GM18511 (cell line): ENCODE measurements at regions not wholly inside any gene's neighbourhood (a gene's known extent, or its start where the extent isn't known, plus 50 kb on each side); places are given as distances from the start of the nearest gene placed in this dataset.
A peak's percentile ranks its signal among the peaks of the same experiment; 100 is the strongest.
"Not testable (repeated sequence)": the region's sequence is repeated elsewhere in the genome, so short reads cannot be mapped to it uniquely, and the experiment has no call there.

Source experiments
- ATAC-seq: cut with Tn5 transposase; IDR thresholded peaks from one replicate; pipeline ENCODE4 v1.9.1; 2021; ENCODE audit warnings: mild to moderate bottlenecking, moderate library complexity; ENCODE audit not compliant: unreplicated experiment

GRCh38 chr1:221867003-221867402 is 125.1 kb upstream of the DUSP10 start:
- no peak for ATAC-seq

DNA sequence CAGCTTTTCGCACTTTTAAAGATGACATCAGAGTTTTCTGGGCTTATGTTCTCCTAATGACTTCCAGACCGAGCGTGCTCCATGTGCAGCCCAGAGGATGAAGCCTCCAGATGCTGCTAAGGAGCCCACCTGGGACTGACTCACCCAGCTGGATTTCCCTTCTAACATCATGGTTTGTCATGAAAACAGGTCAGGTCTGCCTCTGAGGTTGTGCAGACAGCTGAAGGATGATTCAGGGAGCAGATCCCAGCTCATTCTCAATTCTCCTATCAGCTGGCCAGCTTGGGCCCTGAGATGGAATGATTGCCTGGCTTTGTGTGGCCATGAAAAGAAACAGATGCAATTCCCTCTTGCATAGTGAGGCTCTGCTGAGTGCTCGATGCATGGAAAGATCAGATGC is 123.9 kb upstream of the DUSP10 start:
- ATAC-seq: no peak

DNA sequence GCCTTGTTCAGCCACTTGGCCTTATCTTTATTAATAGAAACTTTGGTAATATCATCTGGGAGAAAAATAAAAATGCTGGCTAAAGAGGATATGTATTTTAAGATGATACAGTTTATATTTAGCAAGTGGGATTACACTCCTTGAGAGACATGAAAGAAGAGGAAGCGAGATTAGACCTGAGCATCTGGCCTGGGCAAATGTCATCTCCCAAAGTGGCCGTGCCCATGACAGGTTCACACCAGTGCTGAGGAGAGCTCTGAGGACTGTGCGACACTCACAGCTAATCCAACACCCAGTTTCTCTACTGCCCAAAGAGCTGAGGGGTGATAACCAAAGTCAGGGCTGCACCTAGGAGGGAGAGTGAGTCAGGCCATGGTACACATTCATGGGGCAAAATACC is 121.7 kb upstream of the DUSP10 start:
- no peak for ATAC-seq

DNA sequence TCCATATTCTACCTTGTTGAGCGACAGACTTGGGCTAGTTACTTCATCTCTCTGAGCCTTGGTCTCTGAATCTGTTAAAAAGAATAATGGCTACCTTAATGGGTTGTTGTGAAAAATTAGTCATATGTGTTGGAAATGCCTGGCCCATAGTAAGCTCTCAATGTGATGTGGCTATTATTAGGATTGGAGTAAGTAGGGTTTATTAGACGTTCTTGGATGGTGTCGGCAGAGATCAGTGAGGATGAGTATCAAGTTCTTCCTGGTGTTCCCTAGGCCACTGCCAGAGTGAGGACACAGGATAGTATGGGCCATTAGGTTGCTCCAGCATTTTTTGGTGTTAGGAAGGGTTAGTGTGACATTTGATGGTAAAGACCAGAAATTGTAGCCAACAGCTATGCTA is 121.1 kb upstream of the DUSP10 start:
- ATAC-seq: no peak

DNA sequence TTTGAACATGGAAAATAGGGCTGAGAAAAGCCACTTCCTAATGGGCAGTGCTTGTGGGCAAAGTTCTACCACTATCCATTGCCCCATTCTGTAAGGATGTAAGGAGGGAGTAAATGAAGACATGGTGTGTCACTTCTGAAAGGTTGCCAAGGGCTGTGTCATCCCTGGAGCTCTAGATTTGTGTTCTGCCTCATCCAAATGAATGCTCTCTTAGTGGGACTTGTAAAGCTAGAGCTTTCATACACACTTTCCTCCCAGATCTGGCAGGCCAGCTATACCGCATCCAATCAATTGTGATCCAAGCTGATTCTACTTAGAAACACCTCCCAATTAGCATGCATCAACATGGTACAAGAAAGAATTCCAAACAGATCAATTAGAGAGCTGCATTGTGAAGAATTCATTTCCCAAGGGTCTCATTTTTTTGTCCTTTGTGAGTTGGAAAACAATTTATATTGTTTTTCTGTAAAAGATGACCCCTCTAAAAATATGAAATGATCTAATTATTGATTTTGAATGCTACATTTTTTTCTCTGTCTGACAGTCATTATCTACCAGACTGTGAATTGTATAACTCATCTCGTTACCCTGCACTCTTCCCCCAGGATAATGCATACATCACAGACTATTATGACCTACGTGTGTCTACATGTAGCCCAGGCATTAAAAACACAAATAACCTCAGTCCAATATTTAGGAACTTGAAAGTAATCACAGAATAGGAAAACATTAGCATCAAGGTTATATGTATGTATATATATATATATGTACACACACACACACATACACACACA is 117.1 kb upstream of the DUSP10 start:
- ATAC-seq: no peak

- ATAC-seq: not testable (repeated sequence)
These were observed 115.2 kb upstream of the DUSP10 start for GRCh38 chr1:221857094-221857444.

DNA sequence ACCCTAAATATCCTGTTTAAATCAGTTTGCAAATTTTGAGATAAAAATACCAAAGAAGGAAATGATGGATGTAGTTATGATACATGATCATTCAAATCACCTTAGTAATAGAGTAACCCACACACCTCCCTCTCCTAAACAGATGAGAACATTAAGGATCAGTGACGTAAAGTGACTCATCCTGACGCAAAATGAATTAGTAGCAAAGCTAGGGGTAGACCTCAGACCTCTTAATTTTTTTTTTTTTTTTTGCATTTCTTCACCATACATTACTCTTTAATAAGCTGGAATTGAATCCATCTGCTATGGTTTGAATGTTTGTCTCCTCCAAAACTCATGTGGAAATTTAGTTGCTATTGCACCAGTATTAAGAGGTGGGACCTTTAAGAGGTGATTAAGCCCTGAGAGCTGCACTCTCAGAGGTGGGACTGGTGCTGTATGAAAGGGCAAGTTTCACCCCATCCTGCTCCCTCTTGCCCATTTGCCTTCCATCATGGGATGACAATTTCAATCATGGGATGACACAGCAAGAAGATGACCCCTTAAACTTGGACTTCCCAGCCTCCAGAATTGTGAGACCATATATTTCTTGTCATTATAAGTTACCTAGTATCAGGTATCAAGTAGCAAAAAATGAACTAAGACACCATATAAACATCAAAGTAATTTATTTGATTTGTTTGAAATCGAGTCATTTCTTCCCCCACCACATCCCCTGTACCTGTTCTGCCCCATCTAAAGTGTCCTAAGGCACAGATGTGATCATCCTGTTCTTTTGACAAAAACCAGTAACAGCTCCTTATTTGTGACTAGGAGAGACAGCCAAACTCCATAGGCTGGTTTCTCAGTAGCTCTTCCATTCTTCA is 114.6 kb upstream of the DUSP10 start:
- no peak for ATAC-seq

DNA sequence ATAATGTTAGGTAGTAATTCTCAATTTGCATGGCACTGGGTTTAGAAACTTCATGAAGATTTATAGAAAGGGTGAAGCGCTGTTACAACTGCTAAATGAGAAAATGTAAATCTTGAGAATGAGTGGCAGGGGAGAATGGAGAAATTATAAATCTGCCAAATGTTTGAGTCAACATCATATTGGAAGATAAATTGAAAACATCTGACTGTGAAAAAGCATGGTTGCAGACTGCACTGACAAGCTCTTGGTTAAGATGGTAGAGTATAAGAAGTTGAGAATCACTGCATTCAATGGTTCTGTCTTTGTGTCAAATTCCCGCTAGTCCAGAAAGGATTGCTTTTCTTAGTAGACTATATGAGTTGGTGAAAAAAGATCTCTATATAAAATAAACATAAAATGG is 113.3 kb upstream of the DUSP10 start:
- no peak for ATAC-seq

DNA sequence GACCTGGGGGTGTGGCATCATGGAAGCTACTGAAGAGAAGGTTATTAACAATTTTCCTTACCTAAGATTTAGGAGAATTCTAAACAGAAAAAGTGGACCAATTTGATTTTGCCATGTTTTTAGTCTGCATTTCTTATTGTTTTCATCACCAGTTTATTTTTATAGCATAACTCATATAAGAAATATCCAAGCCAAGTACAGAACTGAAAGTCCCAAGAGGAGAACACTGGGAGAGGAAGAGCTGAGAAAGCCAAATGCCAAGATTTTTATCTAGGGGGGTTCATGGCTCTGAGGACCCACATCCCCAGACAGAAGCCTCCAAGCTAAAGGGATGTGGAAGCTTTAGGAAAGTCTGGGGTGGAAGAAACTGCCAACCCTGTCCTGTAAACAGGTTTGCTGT is 109.4 kb upstream of the DUSP10 start:
- ATAC-seq: no peak

DNA sequence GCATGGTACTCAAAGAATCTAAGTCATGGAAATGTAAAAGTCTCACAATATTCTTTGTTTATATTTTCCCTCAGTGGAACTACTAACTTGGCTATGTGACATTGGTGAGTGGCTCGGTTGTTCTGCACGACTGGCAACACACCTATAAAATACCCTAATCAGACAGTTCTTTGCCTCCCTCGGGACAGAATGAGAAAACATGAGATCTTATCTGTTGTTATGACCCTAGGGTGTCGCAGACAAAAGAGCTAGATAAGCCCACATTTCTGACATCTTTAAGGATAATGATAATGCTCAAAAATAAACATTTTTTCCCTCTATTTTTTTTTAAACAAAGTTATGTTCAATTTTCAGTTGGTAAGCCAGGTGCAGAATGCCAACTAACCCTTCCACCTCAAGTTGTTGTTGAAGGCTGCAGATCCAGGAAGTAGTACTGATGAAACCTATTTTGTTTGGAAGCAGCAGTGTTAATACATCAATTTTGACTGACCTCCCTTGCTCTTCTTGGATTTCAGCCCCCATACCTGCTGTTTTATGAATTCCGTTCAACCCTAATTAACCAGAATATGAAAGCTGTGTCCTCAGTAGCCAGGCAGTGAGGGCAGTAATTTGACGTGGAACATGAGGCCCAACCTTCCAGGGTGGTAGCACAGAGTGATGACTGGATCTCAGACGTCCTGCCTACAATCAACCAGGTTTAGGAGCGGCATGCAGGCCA is 108.7 kb upstream of the DUSP10 start:
- no peak for ATAC-seq

GRCh38 chr1:221849897-221850296 is 108.0 kb upstream of the DUSP10 start:
- ATAC-seq: no peak

- no peak for ATAC-seq
These were observed 107.2 kb upstream of the DUSP10 start for GRCh38 chr1:221849110-221849509.

DNA sequence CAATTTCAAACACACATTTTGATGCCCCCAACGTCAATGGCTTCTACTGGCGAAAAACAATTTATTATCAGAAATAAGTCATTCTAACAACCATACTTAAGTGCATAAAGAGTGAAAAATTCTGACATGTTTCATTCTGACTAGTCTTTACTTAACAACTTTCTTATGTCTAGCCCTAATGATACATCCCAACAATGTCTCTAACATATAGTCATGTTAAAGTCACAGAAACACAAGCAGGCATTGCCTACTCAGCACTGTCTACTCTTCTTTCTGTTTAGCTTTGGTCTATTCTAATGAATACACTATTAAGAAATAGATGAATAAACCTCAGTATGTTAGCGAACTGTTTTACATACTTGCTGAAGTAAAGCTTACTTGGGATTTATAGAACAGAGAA is 105.8 kb upstream of the DUSP10 start:
- ATAC-seq: no peak

DNA sequence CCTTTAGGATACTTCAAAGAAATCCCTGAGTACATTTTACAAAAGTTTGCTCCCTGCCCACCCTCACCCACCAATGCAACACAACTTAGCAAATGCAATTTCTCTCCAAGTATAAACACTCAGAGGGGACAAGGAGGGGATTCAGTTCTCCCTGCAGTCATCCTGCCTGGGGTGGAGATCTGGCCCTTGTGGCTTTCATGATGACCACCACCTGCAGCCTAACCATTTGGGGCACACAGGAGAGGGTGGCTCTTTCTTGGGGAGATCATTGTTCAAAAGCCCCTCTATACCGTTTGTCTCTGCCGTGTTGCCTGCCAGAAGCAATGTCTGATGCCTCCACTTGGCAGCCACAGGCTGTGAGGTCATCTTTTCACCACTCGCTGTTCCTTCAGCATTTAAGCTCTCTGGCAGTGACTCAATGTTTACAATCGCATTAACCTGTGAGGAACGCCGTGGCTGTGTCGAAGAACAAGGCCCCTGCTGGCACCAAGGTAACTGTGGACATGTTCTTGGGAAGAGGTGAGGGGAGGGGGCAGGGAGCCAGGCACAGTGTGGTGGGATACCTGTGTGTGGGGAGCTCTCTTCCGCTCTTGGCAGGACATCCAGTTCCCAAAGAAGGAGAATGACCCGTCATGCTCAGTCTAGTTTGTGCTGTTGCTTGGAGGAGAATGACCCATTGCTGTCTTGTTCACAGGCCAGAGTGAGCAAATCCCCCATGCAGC is 103.9 kb upstream of the DUSP10 start:
- no peak for ATAC-seq

- no peak for ATAC-seq
These were observed 100.1 kb upstream of the DUSP10 start for GRCh38 chr1:221841983-221842335.

- ATAC-seq: no peak
These were observed 99.5 kb upstream of the DUSP10 start for GRCh38 chr1:221841251-221841982.

GRCh38 chr1:221840511-221841243 is 98.8 kb upstream of the DUSP10 start:
- peak; percentile 41 for ATAC-seq

DNA sequence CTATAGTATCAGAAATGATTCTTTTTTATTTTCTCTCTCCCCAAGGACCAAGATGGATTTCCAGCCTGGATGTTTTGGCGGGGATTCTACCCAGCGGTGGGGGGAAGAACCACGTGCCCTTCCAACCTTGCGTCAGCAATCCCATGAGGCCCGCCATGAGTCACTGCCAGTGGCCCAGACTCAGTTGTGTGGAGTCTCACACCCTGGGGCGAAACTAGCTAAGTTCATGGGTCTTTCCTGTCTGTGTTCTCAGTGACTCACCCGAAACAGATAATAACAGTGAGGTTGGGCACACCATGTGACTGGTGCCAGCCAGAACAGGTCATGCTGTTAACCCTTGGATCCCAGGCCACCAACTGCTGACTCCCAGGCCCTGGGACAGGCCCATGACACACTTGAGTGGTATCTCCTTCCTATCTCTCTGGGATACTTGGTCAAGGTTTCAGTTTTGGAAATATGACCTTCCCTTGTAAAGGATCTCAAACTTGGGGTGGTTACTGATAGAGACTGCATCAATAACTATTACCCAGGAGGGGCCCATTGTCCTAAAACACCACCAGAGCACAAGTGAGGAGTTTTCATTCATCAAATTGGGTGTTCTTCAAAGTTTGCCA is 98.0 kb upstream of the DUSP10 start:
- peak; percentile 94 for ATAC-seq

DNA sequence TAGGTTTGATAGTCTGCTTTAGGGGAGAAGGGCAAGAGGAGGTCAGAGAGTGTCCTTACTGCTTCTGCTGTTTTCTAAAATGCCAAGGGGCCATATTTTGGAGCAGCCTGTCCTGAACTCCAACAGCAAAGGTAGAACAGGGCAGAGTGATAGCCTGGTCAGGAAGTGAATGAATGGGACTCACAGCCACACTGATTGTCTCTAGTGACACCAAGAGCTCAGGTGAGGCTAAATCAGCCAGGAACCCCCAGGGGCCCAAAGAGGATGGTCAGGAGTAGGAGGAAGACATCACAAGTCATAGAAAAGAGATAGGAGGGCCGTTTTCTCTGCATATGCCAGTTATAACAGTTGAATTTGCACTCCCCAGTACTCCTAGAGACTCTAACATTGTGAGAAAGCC is 97.4 kb upstream of the DUSP10 start:
- ATAC-seq: peak; percentile 30
